ENCODE measurements at regions not wholly inside any gene's neighbourhood (a gene's known extent, or its start where the extent isn't known, plus 50 kb on each side); places are given as distances from the start of the nearest gene placed in this dataset.

- TF ChIP-seq NFE2 (IDR thresholded peaks at IDR 0.05; ENCODE audit: low read depth) (no peak), ZNF589 (CRISPR knock-in tag; IDR thresholded peaks at IDR 0.05; ENCODE audit: low read depth) (no peak), TCF7L2 (IDR thresholded peaks at IDR 0.05; ENCODE audit: low read depth, low read length) (no peak), YY1 (IDR thresholded peaks at IDR 0.05; ENCODE audit: borderline replicate concordance in 1 of 3, control insufficient read depth in 1 of 3, extremely low read depth in 1 of 3, insufficient read depth in 3 of 3, insufficient read length in 1 of 3, insufficient replicate concordance in 2 of 3, low read depth in 1 of 3, low read length in 2 of 3) (no peak), POLR2AphosphoS2 (IDR thresholded peaks at IDR 0.05; ENCODE audit: low read length) (no peak), MAFG (tag; conservative IDR thresholded peaks at IDR 0.05) (no peak), CHD1 (IDR thresholded peaks at IDR 0.05; ENCODE audit: low read length) (no peak)
These were observed 279.5 kb upstream of the POU3F1 start for GRCh38 chr1:38326135-38326534.

Measured in K562 (cell line).